GM23338 (cell line): ENCODE measurements at regions not wholly inside any gene's neighbourhood (a gene's known extent, or its start where the extent isn't known, plus 50 kb on each side); places are given as distances from the start of the nearest gene placed in this dataset.

Source experiments
- ATAC-seq: fragments of 200-7000 bp; cut with Tn5 transposase; 3 replicates; pipeline ENCODE4 v1.9.1; 2020
- DNase-seq: peaks from one replicate; pipeline ENCODE4 v3.0.0-alpha.2; 2015; ENCODE audit warnings: low spot score
- H2AFZ ChIP-seq: fragments of 200-600 bp; sonication (generic); 2 replicates; pipeline ENCODE4 v1.8.0; 2016; ENCODE audit warnings: antibody characterized with exemption, mild to moderate bottlenecking, moderate library complexity
- H3F3A ChIP-seq: fragments of 200-600 bp; sonication (generic); replicated peaks from 2 replicates; pipeline ENCODE4 v1.8.0; 2017; ENCODE audit warnings: antibody characterized with exemption, mixed run types, low read depth
- H3K27ac ChIP-seq: fragments of 200-600 bp; sonication (generic); 2 replicates; pipeline ENCODE4 v1.6.1; 2016; ENCODE audit warnings: low read depth
- H3K27me3 ChIP-seq: fragments of 200-600 bp; sonication (generic); 2 replicates; pipeline ENCODE4 v1.8.0; 2016; ENCODE audit warnings: mild to moderate bottlenecking, mixed run types, moderate library complexity; ENCODE audit not compliant: insufficient read depth
- H3K36me3 ChIP-seq: fragments of 200-600 bp; sonication (generic); 2 replicates; pipeline ENCODE4 v1.8.0; 2016; ENCODE audit warnings: mild to moderate bottlenecking; ENCODE audit not compliant: insufficient read depth
- H3K4me1 ChIP-seq: fragments of 200-600 bp; sonication (generic); 2 replicates; pipeline ENCODE4 v1.8.0; 2016; ENCODE audit warnings: mild to moderate bottlenecking, moderate library complexity; ENCODE audit not compliant: insufficient read depth
- H3K4me2 ChIP-seq: fragments of 200-600 bp; sonication (generic); 2 replicates; pipeline ENCODE4 v1.7.1; 2017; ENCODE audit warnings: mixed run types
- H3K4me3 ChIP-seq: fragments of 200-600 bp; sonication (generic); 2 replicates; pipeline ENCODE4 v1.6.1; 2016; ENCODE audit warnings: mixed run types
- H3K79me2 ChIP-seq: fragments of 200-600 bp; sonication (generic); replicated peaks from 2 replicates; pipeline ENCODE4 v1.8.0; 2017; ENCODE audit warnings: mild to moderate bottlenecking; ENCODE audit not compliant: insufficient read depth
- H3K9me2 ChIP-seq: fragments of 200-600 bp; sonication (generic); 2 replicates; pipeline ENCODE4 v1.8.0; 2017; ENCODE audit not compliant: insufficient read depth
- H4K20me1 ChIP-seq: fragments of 200-600 bp; sonication (generic); replicated peaks from 2 replicates; pipeline ENCODE4 v1.8.0; 2017; ENCODE audit warnings: mild to moderate bottlenecking; ENCODE audit not compliant: insufficient read depth
- H3K27ac Mint-ChIP-seq: 2 replicates; pipeline ENCODE4 v1.8.0; 2020; ENCODE audit warnings: inconsistent platforms, mild to moderate bottlenecking, moderate library complexity, mixed read lengths
- H3K27me3 Mint-ChIP-seq: 3 replicates; pipeline ENCODE4 v1.8.0; 2022; ENCODE audit warnings: low read depth, mild to moderate bottlenecking, moderate library complexity, mixed read lengths, inconsistent platforms; ENCODE audit not compliant: insufficient read depth, poor library complexity
- H3K36me3 Mint-ChIP-seq: 3 replicates; pipeline ENCODE4 v1.8.0; 2021; ENCODE audit warnings: low read depth, mild to moderate bottlenecking, inconsistent platforms, moderate library complexity, mixed read lengths
- H3K4me1 Mint-ChIP-seq: 3 replicates; pipeline ENCODE4 v1.8.0; 2020; ENCODE audit warnings: mild to moderate bottlenecking, inconsistent platforms, mixed read lengths
- H3K4me3 Mint-ChIP-seq: 3 replicates; pipeline ENCODE4 v1.8.0; 2021; ENCODE audit warnings: moderate library complexity, mild to moderate bottlenecking, inconsistent platforms, mixed read lengths
- H3K9me3 Mint-ChIP-seq: 3 replicates; pipeline ENCODE4 v1.8.0; 2020; ENCODE audit warnings: moderate library complexity, mild to moderate bottlenecking, inconsistent platforms, mixed read lengths
- CREB1 ChIP-seq: fragments of 250-450 bp; sonication (Bioruptor Pico); IDR thresholded peaks from 2 replicates; pipeline ENCODE4 v1.5.0; 2020; ENCODE audit warnings: low read depth, mild to moderate bottlenecking, moderate library complexity
- CTCF ChIP-seq, 2 experiments: fragments of 200-600 bp in 1 of 2; sonication (generic) in 1 of 2; conservative IDR thresholded peaks; 2 replicates each; pipeline versions ENCODE4 v1.5.1 to v1.6.1; 2016 to 2017; ENCODE audit warnings: antibody characterized with exemption in 2 of 2, low read depth in 2 of 2, mild to moderate bottlenecking in 2 of 2, moderate library complexity in 1 of 2
- ETS1 ChIP-seq: IDR thresholded peaks from 2 replicates; pipeline ENCODE4 v1.6.1; 2016; ENCODE audit warnings: antibody characterized with exemption
- EZH2 ChIP-seq: fragments of 200-600 bp; sonication (generic); IDR thresholded peaks from one replicate; pipeline ENCODE4 v1.8.0; 2017; ENCODE audit warnings: antibody characterized with exemption, mild to moderate bottlenecking, low read depth; ENCODE audit not compliant: unreplicated experiment
- EZH2phosphoT487 ChIP-seq: fragments of 200-600 bp; sonication (generic); IDR thresholded peaks from one replicate; pipeline ENCODE4 v1.8.1; 2018; ENCODE audit warnings: antibody characterized with exemption; ENCODE audit not compliant: unreplicated experiment
- JUNB ChIP-seq: IDR thresholded peaks from one replicate; pipeline ENCODE4 v1.6.1; 2016; ENCODE audit warnings: antibody characterized with exemption; ENCODE audit not compliant: unreplicated experiment
- NANOG ChIP-seq: IDR thresholded peaks from 2 replicates; pipeline ENCODE4 v1.6.1; 2016; ENCODE audit warnings: antibody characterized with exemption, borderline replicate concordance
- POLR2AphosphoS5 ChIP-seq: IDR thresholded peaks from 2 replicates; pipeline ENCODE4 v1.6.1; 2016; ENCODE audit warnings: antibody characterized with exemption, low read depth
- REST ChIP-seq: IDR thresholded peaks from one replicate; pipeline ENCODE4 v1.6.1; 2018; ENCODE audit warnings: antibody characterized with exemption; ENCODE audit not compliant: unreplicated experiment
- STAT1 ChIP-seq: IDR thresholded peaks from one replicate; pipeline ENCODE4 v1.6.1; 2016; ENCODE audit warnings: antibody characterized with exemption; ENCODE audit not compliant: unreplicated experiment
- ZNF114 ChIP-seq: fragments of 250-450 bp; sonication (Bioruptor Pico); IDR thresholded peaks from 2 replicates; pipeline ENCODE4 v1.5.0; 2020; ENCODE audit warnings: mild to moderate bottlenecking, moderate library complexity
- ZNF331 ChIP-seq: fragments of 250-450 bp; sonication (Bioruptor Pico); IDR thresholded peaks from 2 replicates; pipeline ENCODE4 v1.5.0; 2020; ENCODE audit warnings: low read depth, mild to moderate bottlenecking, moderate library complexity
- ZNF462 ChIP-seq: fragments of 250-450 bp; sonication (Bioruptor Pico); IDR thresholded peaks from 2 replicates; pipeline ENCODE4 v1.5.0; 2020; ENCODE audit warnings: mild to moderate bottlenecking, moderate library complexity

- TF ChIP-seq JUNB: no peak
- no peak for TF ChIP-seq POLR2AphosphoS5
- TF ChIP-seq NANOG: no peak
- TF ChIP-seq EZH2phosphoT487: no peak
- TF ChIP-seq ETS1: no peak
- TF ChIP-seq CREB1 (CRISPR knock-in tag): no peak
- no peak for TF ChIP-seq ZNF462 (CRISPR knock-in tag)
- TF ChIP-seq EZH2: no peak
- no peak for TF ChIP-seq ZNF331 (CRISPR knock-in tag)
- TF ChIP-seq CTCF (conservative IDR thresholded peaks at IDR 0.05; ENCODE audit: low read depth in 2 of 2): no peak
- no peak for TF ChIP-seq ZNF114 (CRISPR knock-in tag)
- TF ChIP-seq REST: no peak
- no peak for TF ChIP-seq STAT1
- Mint-ChIP-seq H3K27me3 (no peaks in the 10 kb centered on the region), H3K27ac (no peak overlapping the region), H3K36me3 (peaks cover 5% of the 10 kb centered on the region; the same call in 1 of the 3 replicates), H3K4me3 (no peak overlapping the region), H3K9me3 (peaks cover 8% of the 10 kb centered on the region; the same call in 1 of the 3 replicates), H3K4me1 (peaks cover 5% of the 10 kb centered on the region)
- no peaks in the 10 kb centered on the region for H3K27me3 ChIP-seq
- H3K79me2 ChIP-seq: no peaks in the 10 kb centered on the region
- H3K4me1 ChIP-seq: no peaks in the 10 kb centered on the region
- no peak overlapping the region for H3K4me2 ChIP-seq
- DNase-seq: no peak
- H2AFZ ChIP-seq: no peak overlapping the region
- H3K36me3 ChIP-seq: no peaks in the 10 kb centered on the region
- no peaks in the 10 kb centered on the region for H3F3A ChIP-seq
- no peaks in the 10 kb centered on the region; the same call in none of the 2 replicates for H3K9me2 ChIP-seq
- H4K20me1 ChIP-seq: no peaks in the 10 kb centered on the region
- H3K27ac ChIP-seq: no peak overlapping the region
- no peak for ATAC-seq
- no peak overlapping the region for H3K4me3 ChIP-seq
These were observed 393.9 kb downstream of the RPS24 start for GRCh38 chr10:78427497-78428031.
